ENCODE measurements at regions not wholly inside any gene's neighbourhood (a gene's known extent, or its start where the extent isn't known, plus 50 kb on each side); places are given as distances from the start of the nearest gene placed in this dataset.
A peak's percentile ranks its signal among the peaks of the same experiment; 100 is the strongest.

GRCh38 chr12:14264778-14265177 is 100.7 kb upstream of the ATF7IP start:
- Histone ChIP-seq H3K4me3 (ENCODE audit: low read length) (no peak overlapping the region), H3K36me3 (ENCODE audit: insufficient read depth, low read length) (no peaks in the 10 kb centered on the region), H3K27me3 (ENCODE audit: insufficient read depth, low read length) (peaks cover 7% of the 10 kb centered on the region), H2AFZ (ENCODE audit: low read depth, low read length) (no peak overlapping the region), H3K9me3 (ENCODE audit: low read length) (peaks cover under 1% of the 10 kb centered on the region), H3K4me1 (ENCODE audit: insufficient read depth, low read length) (peaks cover 13% of the 10 kb centered on the region)

GRCh38 chr12:14268120-14268515 is 97.4 kb upstream of the ATF7IP start:
- Histone ChIP-seq H2AFZ (ENCODE audit: low read depth, low read length) (no peak overlapping the region), H3K36me3 (ENCODE audit: insufficient read depth, low read length) (no peaks in the 10 kb centered on the region), H3K4me3 (ENCODE audit: low read length) (no peak overlapping the region)

GRCh38 chr12:14270392-14270791 is 95.1 kb upstream of the ATF7IP start:
- Histone ChIP-seq H3K4me1 (ENCODE audit: insufficient read depth, low read length) (no peaks in the 10 kb centered on the region), H3K9me3 (ENCODE audit: low read length) (peaks cover 2% of the 10 kb centered on the region), H2AFZ (ENCODE audit: low read depth, low read length) (no peak overlapping the region), H3K4me3 (ENCODE audit: low read length) (no peak overlapping the region), H3K27me3 (ENCODE audit: insufficient read depth, low read length) (peaks cover 6% of the 10 kb centered on the region), H3K36me3 (ENCODE audit: insufficient read depth, low read length) (no peaks in the 10 kb centered on the region)

More at GRCh38 chr12:14268120-14268515, 97.4 kb upstream of the ATF7IP start:
- Histone ChIP-seq H3K27me3 (ENCODE audit: insufficient read depth, low read length) (peaks cover 9% of the 10 kb centered on the region), H3K4me1 (ENCODE audit: insufficient read depth, low read length) (no peaks in the 10 kb centered on the region), H3K9me3 (ENCODE audit: low read length) (peaks cover 2% of the 10 kb centered on the region)

GRCh38 chr12:14272956-14273912 is 92.2 kb upstream of the ATF7IP start:
- H3K4me3 ChIP-seq (ENCODE audit: low read length), result no peak overlapping the region
- peaks cover 3% of the 10 kb centered on the region for H3K27me3 ChIP-seq (ENCODE audit: insufficient read depth, low read length)
- H3K4me1 ChIP-seq (ENCODE audit: insufficient read depth, low read length), result no peaks in the 10 kb centered on the region
- H3K9me3 ChIP-seq (ENCODE audit: low read length), result peaks cover 4% of the 10 kb centered on the region
- no peaks in the 10 kb centered on the region for H3K36me3 ChIP-seq (ENCODE audit: insufficient read depth, low read length)
- H2AFZ ChIP-seq (ENCODE audit: low read depth, low read length), result no peak overlapping the region

- Histone ChIP-seq H3K4me1 (ENCODE audit: insufficient read depth, low read length) (no peaks in the 10 kb centered on the region), H3K9me3 (ENCODE audit: low read length) (peaks cover 4% of the 10 kb centered on the region), H3K36me3 (ENCODE audit: insufficient read depth, low read length) (no peaks in the 10 kb centered on the region), H3K4me3 (ENCODE audit: low read length) (no peak overlapping the region), H2AFZ (ENCODE audit: low read depth, low read length) (no peak overlapping the region), H3K27me3 (ENCODE audit: insufficient read depth, low read length) (peaks cover 3% of the 10 kb centered on the region)
Measured at GRCh38 chr12:14273913-14274311, 91.6 kb upstream of the ATF7IP start.

GRCh38 chr12:14275111-14275510 is 90.4 kb upstream of the ATF7IP start:
- no peak overlapping the region for H2AFZ ChIP-seq (ENCODE audit: low read depth, low read length)
- no peaks in the 10 kb centered on the region for H3K36me3 ChIP-seq (ENCODE audit: insufficient read depth, low read length)
- H3K27me3 ChIP-seq (ENCODE audit: insufficient read depth, low read length), result peaks cover 3% of the 10 kb centered on the region
- no peak overlapping the region for H3K4me3 ChIP-seq (ENCODE audit: low read length)
- H3K4me1 ChIP-seq (ENCODE audit: insufficient read depth, low read length), result no peaks in the 10 kb centered on the region
- peaks cover 4% of the 10 kb centered on the region for H3K9me3 ChIP-seq (ENCODE audit: low read length)

- Histone ChIP-seq H3K4me3 (ENCODE audit: low read length) (no peak overlapping the region), H2AFZ (ENCODE audit: low read depth, low read length) (no peak overlapping the region), H3K9me3 (ENCODE audit: low read length) (peaks cover 2% of the 10 kb centered on the region), H3K4me1 (ENCODE audit: insufficient read depth, low read length) (no peaks in the 10 kb centered on the region), H3K36me3 (ENCODE audit: insufficient read depth, low read length) (no peaks in the 10 kb centered on the region), H3K27me3 (ENCODE audit: insufficient read depth, low read length) (peaks cover 3% of the 10 kb centered on the region)
Measured at GRCh38 chr12:14275886-14276285, 89.6 kb upstream of the ATF7IP start.

- Histone ChIP-seq H3K4me3 (ENCODE audit: low read length) (no peak overlapping the region), H3K4me1 (ENCODE audit: insufficient read depth, low read length) (peaks cover 5% of the 10 kb centered on the region)
Measured at GRCh38 chr12:14278294-14278953, 87.1 kb upstream of the ATF7IP start.

GRCh38 chr12:14279845-14280244 is 85.6 kb upstream of the ATF7IP start:
- Histone ChIP-seq H3K4me1 (ENCODE audit: insufficient read depth, low read length) (peaks cover 14% of the 10 kb centered on the region), H3K9me3 (ENCODE audit: low read length) (peaks cover 2% of the 10 kb centered on the region), H3K4me3 (ENCODE audit: low read length) (no peak overlapping the region), H3K27me3 (ENCODE audit: insufficient read depth, low read length) (no peaks in the 10 kb centered on the region), H3K36me3 (ENCODE audit: insufficient read depth, low read length) (no peaks in the 10 kb centered on the region), H2AFZ (ENCODE audit: low read depth, low read length) (no peak overlapping the region)

More at GRCh38 chr12:14278294-14278953, 87.1 kb upstream of the ATF7IP start:
- Histone ChIP-seq H3K27me3 (ENCODE audit: insufficient read depth, low read length) (no peaks in the 10 kb centered on the region), H2AFZ (ENCODE audit: low read depth, low read length) (no peak overlapping the region), H3K36me3 (ENCODE audit: insufficient read depth, low read length) (no peaks in the 10 kb centered on the region), H3K9me3 (ENCODE audit: low read length) (peaks cover 2% of the 10 kb centered on the region)

- Histone ChIP-seq H3K4me3 (ENCODE audit: low read length) (no peak overlapping the region), H3K36me3 (ENCODE audit: insufficient read depth, low read length) (no peaks in the 10 kb centered on the region), H3K9me3 (ENCODE audit: low read length) (no peaks in the 10 kb centered on the region), H2AFZ (ENCODE audit: low read depth, low read length) (no peak overlapping the region), H3K4me1 (ENCODE audit: insufficient read depth, low read length) (peaks cover 14% of the 10 kb centered on the region), H3K27me3 (ENCODE audit: insufficient read depth, low read length) (no peaks in the 10 kb centered on the region)
Measured at GRCh38 chr12:14280921-14281320, 84.6 kb upstream of the ATF7IP start.

GRCh38 chr12:14281539-14281938 is 83.9 kb upstream of the ATF7IP start:
- H3K4me3 ChIP-seq (ENCODE audit: low read length), result no peak overlapping the region
- H2AFZ ChIP-seq (ENCODE audit: low read depth, low read length), result no peak overlapping the region
- no peaks in the 10 kb centered on the region for H3K27me3 ChIP-seq (ENCODE audit: insufficient read depth, low read length)
- no peaks in the 10 kb centered on the region for H3K36me3 ChIP-seq (ENCODE audit: insufficient read depth, low read length)
- H3K9me3 ChIP-seq (ENCODE audit: low read length), result no peaks in the 10 kb centered on the region
- peaks cover 14% of the 10 kb centered on the region for H3K4me1 ChIP-seq (ENCODE audit: insufficient read depth, low read length)

GRCh38 chr12:14283489-14284144 is 81.9 kb upstream of the ATF7IP start:
- no peaks in the 10 kb centered on the region for H3K27me3 ChIP-seq (ENCODE audit: insufficient read depth, low read length)
- H3K4me1 ChIP-seq (ENCODE audit: insufficient read depth, low read length), result peaks cover 14% of the 10 kb centered on the region
- no peaks in the 10 kb centered on the region for H3K36me3 ChIP-seq (ENCODE audit: insufficient read depth, low read length)
- peak overlapping the region; percentile 42 for H3K4me3 ChIP-seq (ENCODE audit: low read length)
- peaks cover 3% of the 10 kb centered on the region for H3K9me3 ChIP-seq (ENCODE audit: low read length)
- H2AFZ ChIP-seq (ENCODE audit: low read depth, low read length), result peak overlapping the region; percentile 88

GRCh38 chr12:14284184-14284722 is 81.2 kb upstream of the ATF7IP start:
- peaks cover 3% of the 10 kb centered on the region for H3K9me3 ChIP-seq (ENCODE audit: low read length)
- H2AFZ ChIP-seq (ENCODE audit: low read depth, low read length), result peak overlapping the region; percentile 88
- peak overlapping the region; percentile 42 for H3K4me3 ChIP-seq (ENCODE audit: low read length)
- H3K4me1 ChIP-seq (ENCODE audit: insufficient read depth, low read length), result peaks cover 14% of the 10 kb centered on the region
- H3K27me3 ChIP-seq (ENCODE audit: insufficient read depth, low read length), result no peaks in the 10 kb centered on the region
- no peaks in the 10 kb centered on the region for H3K36me3 ChIP-seq (ENCODE audit: insufficient read depth, low read length)
